ENCODE measurements at regions not wholly inside any gene's neighbourhood (a gene's known extent, or its start where the extent isn't known, plus 50 kb on each side); places are given as distances from the start of the nearest gene placed in this dataset.

- Histone ChIP-seq H3K79me2 (ENCODE audit: low read depth) (no peaks in the 10 kb centered on the region), H3K9me3 (ENCODE audit: low read depth) (no peaks in the 10 kb centered on the region), H3K4me3 (no peak overlapping the region), H3F3A (ENCODE audit: low read depth) (no peaks in the 10 kb centered on the region), H3K9ac (no peak overlapping the region), H3K27me3 (no peaks in the 10 kb centered on the region), H3K4me1 (no peaks in the 10 kb centered on the region), H3K27ac (no peak overlapping the region), H4K20me1 (ENCODE audit: low read depth) (no peaks in the 10 kb centered on the region), H3K4me2 (no peak overlapping the region), H2AFZ (replicated peaks) (no peak overlapping the region), H3K36me3 (no peaks in the 10 kb centered on the region)
- no peak for DNase-seq (ENCODE audit: low spot score)
- Mint-ChIP-seq H3K27ac (no peak overlapping the region), H3K4me1 (no peaks in the 10 kb centered on the region), H3K36me3 (no peaks in the 10 kb centered on the region), H3K9me3 (no peaks in the 10 kb centered on the region), H3K4me3 (no peak overlapping the region), H3K27me3 (ENCODE audit: insufficient read depth, low read depth) (peaks cover 3% of the 10 kb centered on the region)
- no peak for TF ChIP-seq EZH2 (IDR thresholded peaks at IDR 0.05)
- TF ChIP-seq EZH2phosphoT487 (IDR thresholded peaks at IDR 0.05) = no peak
- no peak for TF ChIP-seq CTCF (IDR thresholded peaks at IDR 0.05)
These were observed 583.4 kb upstream of the SGO1 start for GRCh38 chr3:20769430-20769829.

DNA sequence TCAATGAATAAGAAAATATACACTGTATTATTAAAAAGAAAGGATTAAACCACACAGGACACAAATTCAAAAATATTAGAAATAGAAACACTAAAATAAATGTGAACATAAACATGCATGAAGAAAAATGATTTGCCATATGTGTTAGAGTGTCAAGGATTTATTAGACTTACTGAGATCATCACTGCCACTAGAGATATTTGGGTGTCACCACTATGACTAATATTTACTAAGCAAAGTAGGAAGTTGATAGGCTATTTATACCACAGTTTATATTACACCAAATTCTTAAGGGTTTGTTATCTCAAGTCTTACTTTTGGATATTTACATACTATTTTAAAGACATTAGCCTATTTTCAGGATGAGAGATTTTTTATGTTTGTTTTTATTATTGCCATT is 575.0 kb upstream of the SGO1 start:
- no peaks in the 10 kb centered on the region for H3K36me3 Mint-ChIP-seq

GRCh38 chr3:20752416-20752815 is 566.4 kb upstream of the SGO1 start:
- Mint-ChIP-seq H3K27ac (peak overlapping the region; percentile 44), H3K9me3 (no peaks in the 10 kb centered on the region), H3K4me3 (no peak overlapping the region), H3K36me3 (no peaks in the 10 kb centered on the region), H3K27me3 (ENCODE audit: insufficient read depth, low read depth) (no peaks in the 10 kb centered on the region), H3K4me1 (peaks cover 8% of the 10 kb centered on the region)
- no peak overlapping the region for H2AFZ ChIP-seq (replicated peaks)
- no peaks in the 10 kb centered on the region for H3K27me3 ChIP-seq
- no peak for TF ChIP-seq EZH2 (IDR thresholded peaks at IDR 0.05)
- TF ChIP-seq EZH2phosphoT487 (IDR thresholded peaks at IDR 0.05) = no peak
- no peak for TF ChIP-seq CTCF (IDR thresholded peaks at IDR 0.05)
- no peaks in the 10 kb centered on the region for H3K9me3 ChIP-seq (ENCODE audit: low read depth)
- H3K4me3 ChIP-seq = no peak overlapping the region
- no peaks in the 10 kb centered on the region for H3F3A ChIP-seq (ENCODE audit: low read depth)
- no peaks in the 10 kb centered on the region for H3K79me2 ChIP-seq (ENCODE audit: low read depth)
- H3K4me2 ChIP-seq = no peak overlapping the region
- no peak overlapping the region for H3K27ac ChIP-seq
- no peaks in the 10 kb centered on the region for H3K4me1 ChIP-seq
- H3K36me3 ChIP-seq = no peaks in the 10 kb centered on the region
- H3K9ac ChIP-seq = no peak overlapping the region
- no peaks in the 10 kb centered on the region for H4K20me1 ChIP-seq (ENCODE audit: low read depth)
- DNase-seq (ENCODE audit: low spot score) = no peak

More for the DNA sequence above, 575.0 kb upstream of the SGO1 start:
- DNase-seq (ENCODE audit: low spot score) = no peak
- Mint-ChIP-seq H3K4me1 (peaks cover 2% of the 10 kb centered on the region), H3K27ac (no peak overlapping the region), H3K4me3 (no peak overlapping the region), H3K27me3 (ENCODE audit: insufficient read depth, low read depth) (no peaks in the 10 kb centered on the region), H3K9me3 (no peaks in the 10 kb centered on the region)
- TF ChIP-seq EZH2 (IDR thresholded peaks at IDR 0.05) (no peak), EZH2phosphoT487 (IDR thresholded peaks at IDR 0.05) (no peak), CTCF (IDR thresholded peaks at IDR 0.05) (no peak)
- H3K4me3 ChIP-seq = no peak overlapping the region
- H3K27ac ChIP-seq = no peak overlapping the region
- no peak overlapping the region for H3K4me2 ChIP-seq
- no peaks in the 10 kb centered on the region for H3K36me3 ChIP-seq
- H3K27me3 ChIP-seq = no peaks in the 10 kb centered on the region
- H3F3A ChIP-seq (ENCODE audit: low read depth) = no peaks in the 10 kb centered on the region
- H2AFZ ChIP-seq (replicated peaks) = no peak overlapping the region
- no peak overlapping the region for H3K9ac ChIP-seq
- no peaks in the 10 kb centered on the region for H3K4me1 ChIP-seq
- no peaks in the 10 kb centered on the region for H3K9me3 ChIP-seq (ENCODE audit: low read depth)
- no peaks in the 10 kb centered on the region for H4K20me1 ChIP-seq (ENCODE audit: low read depth)
- no peaks in the 10 kb centered on the region for H3K79me2 ChIP-seq (ENCODE audit: low read depth)
